GM23338 (cell line): ENCODE measurements at regions not wholly inside any gene's neighbourhood (a gene's known extent, or its start where the extent isn't known, plus 50 kb on each side); places are given as distances from the start of the nearest gene placed in this dataset.

Source experiments
- ATAC-seq: fragments of 200-7000 bp; cut with Tn5 transposase; 3 replicates; pipeline ENCODE4 v1.9.1; 2020
- DNase-seq: peaks from one replicate; pipeline ENCODE4 v3.0.0-alpha.2; 2015; ENCODE audit warnings: low spot score
- H2AFZ ChIP-seq: fragments of 200-600 bp; sonication (generic); 2 replicates; pipeline ENCODE4 v1.8.0; 2016; ENCODE audit warnings: antibody characterized with exemption, mild to moderate bottlenecking, moderate library complexity
- H3F3A ChIP-seq: fragments of 200-600 bp; sonication (generic); replicated peaks from 2 replicates; pipeline ENCODE4 v1.8.0; 2017; ENCODE audit warnings: antibody characterized with exemption, mixed run types, low read depth
- H3K27ac ChIP-seq: fragments of 200-600 bp; sonication (generic); 2 replicates; pipeline ENCODE4 v1.6.1; 2016; ENCODE audit warnings: low read depth
- H3K27me3 ChIP-seq: fragments of 200-600 bp; sonication (generic); 2 replicates; pipeline ENCODE4 v1.8.0; 2016; ENCODE audit warnings: mild to moderate bottlenecking, mixed run types, moderate library complexity; ENCODE audit not compliant: insufficient read depth
- H3K36me3 ChIP-seq: fragments of 200-600 bp; sonication (generic); 2 replicates; pipeline ENCODE4 v1.8.0; 2016; ENCODE audit warnings: mild to moderate bottlenecking; ENCODE audit not compliant: insufficient read depth
- H3K4me1 ChIP-seq: fragments of 200-600 bp; sonication (generic); 2 replicates; pipeline ENCODE4 v1.8.0; 2016; ENCODE audit warnings: mild to moderate bottlenecking, moderate library complexity; ENCODE audit not compliant: insufficient read depth
- H3K4me2 ChIP-seq: fragments of 200-600 bp; sonication (generic); 2 replicates; pipeline ENCODE4 v1.7.1; 2017; ENCODE audit warnings: mixed run types
- H3K4me3 ChIP-seq: fragments of 200-600 bp; sonication (generic); 2 replicates; pipeline ENCODE4 v1.6.1; 2016; ENCODE audit warnings: mixed run types
- H3K79me2 ChIP-seq: fragments of 200-600 bp; sonication (generic); replicated peaks from 2 replicates; pipeline ENCODE4 v1.8.0; 2017; ENCODE audit warnings: mild to moderate bottlenecking; ENCODE audit not compliant: insufficient read depth
- H3K9me2 ChIP-seq: fragments of 200-600 bp; sonication (generic); 2 replicates; pipeline ENCODE4 v1.8.0; 2017; ENCODE audit not compliant: insufficient read depth
- H4K20me1 ChIP-seq: fragments of 200-600 bp; sonication (generic); replicated peaks from 2 replicates; pipeline ENCODE4 v1.8.0; 2017; ENCODE audit warnings: mild to moderate bottlenecking; ENCODE audit not compliant: insufficient read depth
- H3K27ac Mint-ChIP-seq: 2 replicates; pipeline ENCODE4 v1.8.0; 2020; ENCODE audit warnings: inconsistent platforms, mild to moderate bottlenecking, moderate library complexity, mixed read lengths
- H3K27me3 Mint-ChIP-seq: 3 replicates; pipeline ENCODE4 v1.8.0; 2022; ENCODE audit warnings: low read depth, mild to moderate bottlenecking, moderate library complexity, mixed read lengths, inconsistent platforms; ENCODE audit not compliant: insufficient read depth, poor library complexity
- H3K36me3 Mint-ChIP-seq: 3 replicates; pipeline ENCODE4 v1.8.0; 2021; ENCODE audit warnings: low read depth, mild to moderate bottlenecking, inconsistent platforms, moderate library complexity, mixed read lengths
- H3K4me1 Mint-ChIP-seq: 3 replicates; pipeline ENCODE4 v1.8.0; 2020; ENCODE audit warnings: mild to moderate bottlenecking, inconsistent platforms, mixed read lengths
- H3K4me3 Mint-ChIP-seq: 3 replicates; pipeline ENCODE4 v1.8.0; 2021; ENCODE audit warnings: moderate library complexity, mild to moderate bottlenecking, inconsistent platforms, mixed read lengths
- H3K9me3 Mint-ChIP-seq: 3 replicates; pipeline ENCODE4 v1.8.0; 2020; ENCODE audit warnings: moderate library complexity, mild to moderate bottlenecking, inconsistent platforms, mixed read lengths
- CREB1 ChIP-seq: fragments of 250-450 bp; sonication (Bioruptor Pico); IDR thresholded peaks from 2 replicates; pipeline ENCODE4 v1.5.0; 2020; ENCODE audit warnings: low read depth, mild to moderate bottlenecking, moderate library complexity
- EZH2 ChIP-seq: fragments of 200-600 bp; sonication (generic); IDR thresholded peaks from one replicate; pipeline ENCODE4 v1.8.0; 2017; ENCODE audit warnings: antibody characterized with exemption, mild to moderate bottlenecking, low read depth; ENCODE audit not compliant: unreplicated experiment
- EZH2phosphoT487 ChIP-seq: fragments of 200-600 bp; sonication (generic); IDR thresholded peaks from one replicate; pipeline ENCODE4 v1.8.1; 2018; ENCODE audit warnings: antibody characterized with exemption; ENCODE audit not compliant: unreplicated experiment
- JUNB ChIP-seq: IDR thresholded peaks from one replicate; pipeline ENCODE4 v1.6.1; 2016; ENCODE audit warnings: antibody characterized with exemption; ENCODE audit not compliant: unreplicated experiment
- NANOG ChIP-seq: IDR thresholded peaks from 2 replicates; pipeline ENCODE4 v1.6.1; 2016; ENCODE audit warnings: antibody characterized with exemption, borderline replicate concordance
- POLR2AphosphoS5 ChIP-seq: IDR thresholded peaks from 2 replicates; pipeline ENCODE4 v1.6.1; 2016; ENCODE audit warnings: antibody characterized with exemption, low read depth
- REST ChIP-seq: IDR thresholded peaks from one replicate; pipeline ENCODE4 v1.6.1; 2018; ENCODE audit warnings: antibody characterized with exemption; ENCODE audit not compliant: unreplicated experiment
- STAT1 ChIP-seq: IDR thresholded peaks from one replicate; pipeline ENCODE4 v1.6.1; 2016; ENCODE audit warnings: antibody characterized with exemption; ENCODE audit not compliant: unreplicated experiment
- ZNF114 ChIP-seq: fragments of 250-450 bp; sonication (Bioruptor Pico); IDR thresholded peaks from 2 replicates; pipeline ENCODE4 v1.5.0; 2020; ENCODE audit warnings: mild to moderate bottlenecking, moderate library complexity
- ZNF331 ChIP-seq: fragments of 250-450 bp; sonication (Bioruptor Pico); IDR thresholded peaks from 2 replicates; pipeline ENCODE4 v1.5.0; 2020; ENCODE audit warnings: low read depth, mild to moderate bottlenecking, moderate library complexity
- ZNF462 ChIP-seq: fragments of 250-450 bp; sonication (Bioruptor Pico); IDR thresholded peaks from 2 replicates; pipeline ENCODE4 v1.5.0; 2020; ENCODE audit warnings: mild to moderate bottlenecking, moderate library complexity
- TF ChIP-seq, protein P1 (sequence below): IDR thresholded peaks from 2 replicates; pipeline ENCODE4 v1.6.1; 2016; ENCODE audit warnings: antibody characterized with exemption
- TF ChIP-seq, protein P2 (sequence below), 2 experiments: fragments of 200-600 bp in 1 of 2; sonication (generic) in 1 of 2; conservative IDR thresholded peaks; 2 replicates each; pipeline versions ENCODE4 v1.5.1 to v1.6.1; 2016 to 2017; ENCODE audit warnings: antibody characterized with exemption in 2 of 2, low read depth in 2 of 2, mild to moderate bottlenecking in 2 of 2, moderate library complexity in 1 of 2

DNA sequence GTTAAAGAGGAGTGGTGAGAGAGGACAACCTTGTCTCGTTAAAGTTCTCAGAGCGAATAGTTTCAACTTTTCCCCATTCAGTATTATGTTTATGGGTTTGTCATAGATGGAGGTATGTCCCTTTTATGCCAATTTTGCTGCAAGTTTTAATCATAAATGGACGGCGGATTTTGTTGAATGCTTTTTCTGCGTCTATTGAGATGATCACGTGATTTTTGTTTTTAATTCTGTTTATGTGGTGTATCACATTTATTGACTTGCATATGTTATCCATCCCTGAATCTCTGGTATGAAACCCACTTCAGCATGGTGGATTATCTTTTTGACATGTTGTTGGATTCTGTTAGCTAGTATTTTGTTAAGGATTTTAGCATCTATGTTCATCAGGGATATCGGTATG, 1123.8 kb upstream of the KLHL29 start:
- H3K4me1 ChIP-seq, result no peaks in the 10 kb centered on the region
- 0 out of 2 replicates have a peak, but pooled peaks cover 6% of the 10 kb centered on the region for H3K36me3 ChIP-seq
- H3F3A ChIP-seq, result no peaks in the 10 kb centered on the region
- peaks cover 9% of the 10 kb centered on the region; the same call in 2 of the 3 replicates for H3K9me3 Mint-ChIP-seq
- TF ChIP-seq ZNF331, result no peak
- no peak for TF ChIP-seq EZH2
- no peak for TF ChIP-seq EZH2phosphoT487
- no peak for TF ChIP-seq POLR2AphosphoS5
- no peak for TF ChIP-seq REST
- TF ChIP-seq, protein P1, sequence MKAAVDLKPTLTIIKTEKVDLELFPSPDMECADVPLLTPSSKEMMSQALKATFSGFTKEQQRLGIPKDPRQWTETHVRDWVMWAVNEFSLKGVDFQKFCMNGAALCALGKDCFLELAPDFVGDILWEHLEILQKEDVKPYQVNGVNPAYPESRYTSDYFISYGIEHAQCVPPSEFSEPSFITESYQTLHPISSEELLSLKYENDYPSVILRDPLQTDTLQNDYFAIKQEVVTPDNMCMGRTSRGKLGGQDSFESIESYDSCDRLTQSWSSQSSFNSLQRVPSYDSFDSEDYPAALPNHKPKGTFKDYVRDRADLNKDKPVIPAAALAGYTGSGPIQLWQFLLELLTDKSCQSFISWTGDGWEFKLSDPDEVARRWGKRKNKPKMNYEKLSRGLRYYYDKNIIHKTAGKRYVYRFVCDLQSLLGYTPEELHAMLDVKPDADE, result no peak
- no peak for TF ChIP-seq NANOG
- TF ChIP-seq ZNF462, result no peak
- no peak for TF ChIP-seq STAT1
- TF ChIP-seq JUNB, result no peak
- TF ChIP-seq, protein P2, sequence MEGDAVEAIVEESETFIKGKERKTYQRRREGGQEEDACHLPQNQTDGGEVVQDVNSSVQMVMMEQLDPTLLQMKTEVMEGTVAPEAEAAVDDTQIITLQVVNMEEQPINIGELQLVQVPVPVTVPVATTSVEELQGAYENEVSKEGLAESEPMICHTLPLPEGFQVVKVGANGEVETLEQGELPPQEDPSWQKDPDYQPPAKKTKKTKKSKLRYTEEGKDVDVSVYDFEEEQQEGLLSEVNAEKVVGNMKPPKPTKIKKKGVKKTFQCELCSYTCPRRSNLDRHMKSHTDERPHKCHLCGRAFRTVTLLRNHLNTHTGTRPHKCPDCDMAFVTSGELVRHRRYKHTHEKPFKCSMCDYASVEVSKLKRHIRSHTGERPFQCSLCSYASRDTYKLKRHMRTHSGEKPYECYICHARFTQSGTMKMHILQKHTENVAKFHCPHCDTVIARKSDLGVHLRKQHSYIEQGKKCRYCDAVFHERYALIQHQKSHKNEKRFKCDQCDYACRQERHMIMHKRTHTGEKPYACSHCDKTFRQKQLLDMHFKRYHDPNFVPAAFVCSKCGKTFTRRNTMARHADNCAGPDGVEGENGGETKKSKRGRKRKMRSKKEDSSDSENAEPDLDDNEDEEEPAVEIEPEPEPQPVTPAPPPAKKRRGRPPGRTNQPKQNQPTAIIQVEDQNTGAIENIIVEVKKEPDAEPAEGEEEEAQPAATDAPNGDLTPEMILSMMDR (conservative IDR thresholded peaks at IDR 0.05; ENCODE audit: low read depth in 2 of 2), result no peak
- no peak for TF ChIP-seq CREB1 (CRISPR knock-in tag)
- no peak for TF ChIP-seq ZNF114 (CRISPR knock-in tag)
- peaks cover 5% of the 10 kb centered on the region; the same call in 1 of the 2 replicates for H3K9me2 ChIP-seq
- peaks cover 8% of the 10 kb centered on the region; the same call in 1 of the 3 replicates for H3K36me3 Mint-ChIP-seq
- no peak overlapping the region for H2AFZ ChIP-seq
- no peak overlapping the region for H3K4me2 ChIP-seq
- no peaks in the 10 kb centered on the region for H3K27me3 Mint-ChIP-seq
- no peaks in the 10 kb centered on the region for H4K20me1 ChIP-seq
- no peak for DNase-seq
- H3K4me1 Mint-ChIP-seq, result peaks cover 4% of the 10 kb centered on the region; the same call in 2 of the 3 replicates
- H3K4me3 ChIP-seq, result no peak overlapping the region
- H3K27ac ChIP-seq, result no peak overlapping the region
- H3K27ac Mint-ChIP-seq, result no peak overlapping the region
- no peak for ATAC-seq
- H3K4me3 Mint-ChIP-seq, result no peak overlapping the region
- no peaks in the 10 kb centered on the region for H3K79me2 ChIP-seq
- H3K27me3 ChIP-seq, result no peaks in the 10 kb centered on the region
